HepG2 (cell line): ENCODE measurements at regions not wholly inside any gene's neighbourhood (a gene's known extent, or its start where the extent isn't known, plus 50 kb on each side); places are given as distances from the start of the nearest gene placed in this dataset.

ENCODE experiments used
- ATAC-seq: fragments of 200-7000 bp; cut with Tn5 transposase; 3 replicates; pipeline ENCODE4 v1.9.1; 2020; ENCODE audit warnings: mild to moderate bottlenecking, moderate library complexity
- BruUV-seq: library from RNA; stranded (reverse); fragments of 400-500 nt; replicated peaks from 2 replicates; lab custom pipeline; 2021; lab: Mats Ljungman, UMichigan
- CTCF ChIA-PET: fragments of 300-600 bp; formaldehyde crosslinking; extraction: SDS; loops from one replicate; lab custom pipeline; 2021; ENCODE audit warnings: low total read pairs, inconsistent platforms, low intra/inter-chr PET ratio; lab: Yijun Ruan, JAX
- POLR2A ChIA-PET: fragments of 350-600 bp; sonication (Branson Sonifier 250); formaldehyde crosslinking; loops from one replicate; lab custom pipeline; 2020; ENCODE audit warnings: antibody characterized with exemption, inconsistent platforms; lab: Yijun Ruan, JAX
- DNase-seq: peaks from one replicate; pipeline ENCODE4 v3.0.0-alpha.2; 2015; ENCODE audit warnings: low spot score
- FAIRE-seq: peaks from 3 replicates; lab custom pipeline; 2011; peaks lifted over from hg19 to GRCh38; lab: Jason Lieb, UNC
- H2AFZ ChIP-seq: one replicate; pipeline ENCODE4 v1.6.1; 2011; ENCODE audit warnings: low read length, inconsistent platforms
- H3K27ac ChIP-seq: fragments of 300-600 bp; 3 replicates; pipeline ENCODE4 v1.8.0; 2011; ENCODE audit warnings: mixed run types, mild to moderate bottlenecking, mixed read lengths, low read length, inconsistent platforms; ENCODE audit not compliant: insufficient read depth; ENCODE audit errors: extremely low read length
- H3K27me3 ChIP-seq, 2 experiments: fragments of 200-600 bp in 1 of 2; 2 replicates in 1 of 2; 3 replicates in 1 of 2; pipeline versions ENCODE4 v1.6.0 to v1.8.0; 2011; ENCODE audit warnings: low read length in 2 of 2, mild to moderate bottlenecking in 2 of 2, moderate library complexity in 2 of 2, inconsistent platforms in 1 of 2; ENCODE audit not compliant: insufficient read depth in 2 of 2, control insufficient read depth in 1 of 2
- H3K36me3 ChIP-seq, 2 experiments: fragments of 200-600 bp in 1 of 2; replicated peaks in 1 of 2; 2 replicates in 1 of 2; 3 replicates in 1 of 2; pipeline versions ENCODE4 v1.5.1 to v1.8.0; 2011; ENCODE audit warnings: low read length in 2 of 2, inconsistent platforms in 1 of 2; ENCODE audit not compliant: insufficient read depth in 2 of 2, control insufficient read depth in 1 of 2
- H3K4me1 ChIP-seq: 2 replicates; pipeline ENCODE4 v1.5.1; 2012; ENCODE audit warnings: low read length, inconsistent platforms; ENCODE audit not compliant: insufficient read depth
- H3K4me2 ChIP-seq: 2 replicates; pipeline ENCODE4 v1.6.0; 2011; ENCODE audit warnings: low read depth, low read length, inconsistent platforms
- H3K4me3 ChIP-seq, 3 experiments: fragments of 200-600 bp in 1 of 3; sonication (generic), shearing (Covaris generic) in 1 of 3; replicated peaks in 1 of 3; 2 replicates each; pipeline ENCODE4 v1.5.1; 2011 to 2016; ENCODE audit warnings: low read length in 3 of 3, inconsistent platforms in 2 of 3, low read depth in 2 of 3, mild to moderate bottlenecking in 2 of 3, control low read depth in 1 of 3, mixed read lengths in 1 of 3; ENCODE audit not compliant: insufficient read depth in 1 of 3
- H3K79me2 ChIP-seq: one replicate; pipeline ENCODE4 v1.6.1; 2011; ENCODE audit warnings: low read length, inconsistent platforms; ENCODE audit not compliant: insufficient read depth
- H3K9ac ChIP-seq: 2 replicates; pipeline ENCODE4 v1.6.0; 2011; ENCODE audit warnings: mild to moderate bottlenecking, low read depth, low read length, inconsistent platforms; ENCODE audit not compliant: insufficient read depth
- H3K9me3 ChIP-seq: 2 replicates; pipeline ENCODE4 v1.5.1; 2012; ENCODE audit warnings: mild to moderate bottlenecking, low read length
- H4K20me1 ChIP-seq: 2 replicates; pipeline ENCODE4 v1.6.0; 2011; ENCODE audit warnings: inconsistent platforms, mild to moderate bottlenecking, low read length, moderate library complexity; ENCODE audit not compliant: insufficient read depth
- ATRX ChIP-seq: sonication (generic); formaldehyde crosslinking; IDR thresholded peaks from 2 replicates; pipeline ENCODE4 v1.4.0; 2020; ENCODE audit warnings: missing genetic modification reagents, borderline replicate concordance
- FOXP1 ChIP-seq, 2 experiments: fragments of 450-650 bp in 1 of 2; IDR thresholded peaks; 2 replicates each; pipeline ENCODE4 v1.6.1; 2017 to 2018; ENCODE audit warnings: antibody characterized with exemption in 1 of 2
- JUND ChIP-seq: sonication (generic); formaldehyde crosslinking; IDR thresholded peaks from 2 replicates; pipeline ENCODE4 v1.8.0; 2022; ENCODE audit warnings: mild to moderate bottlenecking, missing genetic modification reagents
- KMT2A ChIP-seq: sonication (generic); formaldehyde crosslinking; IDR thresholded peaks from 2 replicates; pipeline ENCODE4 v1.4.0; 2020; ENCODE audit warnings: missing genetic modification reagents
- NFE2 ChIP-seq: sonication (generic); formaldehyde crosslinking; IDR thresholded peaks from 2 replicates; pipeline ENCODE4 v1.4.0; 2020; ENCODE audit warnings: missing genetic modification reagents
- NR3C1 ChIP-seq: sonication (generic); formaldehyde crosslinking; IDR thresholded peaks from 2 replicates; pipeline ENCODE4 v1.4.0; 2020; ENCODE audit warnings: missing genetic modification reagents
- RXRA ChIP-seq: sonication (generic); formaldehyde crosslinking; IDR thresholded peaks from 2 replicates; pipeline ENCODE4 v1.5.1; 2020; ENCODE audit warnings: missing genetic modification reagents
- TOE1 ChIP-seq: sonication (generic); formaldehyde crosslinking; IDR thresholded peaks from 2 replicates; pipeline ENCODE4 v1.4.0; 2020; ENCODE audit warnings: mild to moderate bottlenecking, missing genetic modification reagents
- TRIM24 ChIP-seq: sonication (generic); formaldehyde crosslinking; IDR thresholded peaks from 2 replicates; pipeline ENCODE4 v1.8.0; 2022; ENCODE audit warnings: mild to moderate bottlenecking, missing genetic modification reagents
- ZNF17 ChIP-seq: sonication (generic); formaldehyde crosslinking; IDR thresholded peaks from 2 replicates; pipeline ENCODE4 v1.5.0; 2020; ENCODE audit warnings: mild to moderate bottlenecking, missing genetic modification reagents
- ZNF230 ChIP-seq: sonication (generic); formaldehyde crosslinking; IDR thresholded peaks from 2 replicates; pipeline ENCODE4 v1.4.0; 2020; ENCODE audit warnings: mild to moderate bottlenecking, missing genetic modification reagents
- ZNF326 ChIP-seq: sonication (generic); formaldehyde crosslinking; IDR thresholded peaks from 2 replicates; pipeline ENCODE4 v1.4.0; 2020; ENCODE audit warnings: missing genetic modification reagents, borderline replicate concordance
- ZNF567 ChIP-seq: sonication (generic); formaldehyde crosslinking; IDR thresholded peaks from 2 replicates; pipeline ENCODE4 v1.8.1; 2023; ENCODE audit warnings: mild to moderate bottlenecking, missing genetic modification reagents, borderline replicate concordance
- ZNF768 ChIP-seq: sonication (generic); formaldehyde crosslinking; IDR thresholded peaks from 2 replicates; pipeline ENCODE4 v1.4.0; 2020; ENCODE audit warnings: missing genetic modification reagents
- WGBS: methylation state at CpG from one replicate; pipeline ENCODE4 v1.1.6; 2017; ENCODE audit warnings: low lambda C conversion rate; 5-methylcytosine and 5-hydroxymethylcytosine counted together
- in situ Hi-C: cut with HindIII; loops from 2 replicates; pipeline ENCODE4 v1.10.0; 2017; ENCODE audit warnings: low pct_unique_long_range_greater_than_20kb; ENCODE audit not compliant: extremely low pct_ligation_motif_present
- intact Hi-C: fragments of 100-400 bp; cut with micrococcal nuclease; formaldehyde crosslinking; loops from one replicate; pipeline ENCODE4 v1.10.0; 2022; ENCODE audit not compliant: unreplicated experiment
- TF ChIP-seq, protein P1 (sequence below): sonication (generic); formaldehyde crosslinking; IDR thresholded peaks from 2 replicates; pipeline ENCODE4 v1.4.0; 2020; ENCODE audit warnings: missing genetic modification reagents
- TF ChIP-seq, protein P2 (sequence below): sonication (generic); formaldehyde crosslinking; IDR thresholded peaks from 2 replicates; pipeline ENCODE4 v1.5.0; 2020; ENCODE audit warnings: mild to moderate bottlenecking, missing genetic modification reagents
- TF ChIP-seq, protein P3 (sequence below): IDR thresholded peaks from 2 replicates; pipeline ENCODE4 v1.6.1; 2016; ENCODE audit warnings: missing compliant biosample characterization, missing genetic modification reagents, borderline replicate concordance
- TF ChIP-seq, protein P4 (sequence below): sonication (generic); formaldehyde crosslinking; IDR thresholded peaks from 2 replicates; pipeline ENCODE4 v1.4.0; 2020; ENCODE audit warnings: missing genetic modification reagents, borderline replicate concordance

DNA sequence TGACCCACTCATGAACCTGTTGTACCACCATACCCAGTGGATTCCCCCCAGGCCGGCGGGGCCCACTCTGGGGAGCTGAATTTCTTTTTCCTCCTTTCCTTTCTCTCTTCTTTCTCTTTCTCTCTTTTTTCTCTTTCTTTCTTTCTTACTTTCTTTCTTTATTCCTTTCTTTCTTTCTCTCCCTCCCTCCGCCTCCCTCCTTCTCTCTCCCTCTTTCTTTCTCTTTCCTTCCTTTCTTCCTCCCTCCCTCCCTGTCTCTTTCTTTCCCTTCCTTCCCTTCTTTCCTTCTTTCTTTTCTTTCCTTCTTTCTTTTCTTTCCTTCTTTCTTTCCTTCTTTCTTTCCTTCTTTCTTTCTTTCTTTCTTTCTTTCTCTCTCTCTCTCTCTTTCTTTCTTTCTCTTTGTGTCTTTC, 327.7 kb downstream of the ZNF536 start:
- Histone ChIP-seq H2AFZ (no peak overlapping the region), H3K27me3 (no peaks in the 10 kb centered on the region), H3K36me3 (no peaks in the 10 kb centered on the region), H3K79me2 (no peaks in the 10 kb centered on the region), H3K27ac (no peak overlapping the region), H3K9ac (no peak overlapping the region), H3K4me1 (no peaks in the 10 kb centered on the region), H4K20me1 (no peaks in the 10 kb centered on the region), H3K4me2 (no peak overlapping the region), H3K9me3 (no peaks in the 10 kb centered on the region), H3K4me3 (no peak overlapping the region)
- no peak for ATAC-seq
- WGBS = 17% methylated on average over 3 of the region's 3 CpGs
- FAIRE-seq = no peak
- POLR2A ChIA-PET = no interaction called here
- intact Hi-C loops (no loop called here), in situ Hi-C loops (no loop called here)
- CTCF ChIA-PET = no interaction called here
- no peak for DNase-seq
- TF ChIP-seq ZNF326 (CRISPR knock-in tag) (no peak), TOE1 (CRISPR knock-in tag) (no peak), KMT2A (CRISPR knock-in tag) (no peak), ATRX (no peak), JUND (CRISPR knock-in tag) (no peak), NFE2 (CRISPR knock-in tag) (no peak), FOXP1 (IDR thresholded peaks at IDR 0.05) (no peak), FOXP1 (CRISPR knock-in tag; IDR thresholded peaks at IDR 0.05) (no peak), ZNF567 (no peak), TRIM24 (CRISPR knock-in tag) (no peak), ZNF17 (CRISPR knock-in tag) (no peak), ZNF768 (CRISPR knock-in tag) (no peak), NR3C1 (no peak), ZNF230 (CRISPR knock-in tag) (no peak), RXRA (CRISPR knock-in tag) (no peak)
- TF ChIP-seq, protein P1, sequence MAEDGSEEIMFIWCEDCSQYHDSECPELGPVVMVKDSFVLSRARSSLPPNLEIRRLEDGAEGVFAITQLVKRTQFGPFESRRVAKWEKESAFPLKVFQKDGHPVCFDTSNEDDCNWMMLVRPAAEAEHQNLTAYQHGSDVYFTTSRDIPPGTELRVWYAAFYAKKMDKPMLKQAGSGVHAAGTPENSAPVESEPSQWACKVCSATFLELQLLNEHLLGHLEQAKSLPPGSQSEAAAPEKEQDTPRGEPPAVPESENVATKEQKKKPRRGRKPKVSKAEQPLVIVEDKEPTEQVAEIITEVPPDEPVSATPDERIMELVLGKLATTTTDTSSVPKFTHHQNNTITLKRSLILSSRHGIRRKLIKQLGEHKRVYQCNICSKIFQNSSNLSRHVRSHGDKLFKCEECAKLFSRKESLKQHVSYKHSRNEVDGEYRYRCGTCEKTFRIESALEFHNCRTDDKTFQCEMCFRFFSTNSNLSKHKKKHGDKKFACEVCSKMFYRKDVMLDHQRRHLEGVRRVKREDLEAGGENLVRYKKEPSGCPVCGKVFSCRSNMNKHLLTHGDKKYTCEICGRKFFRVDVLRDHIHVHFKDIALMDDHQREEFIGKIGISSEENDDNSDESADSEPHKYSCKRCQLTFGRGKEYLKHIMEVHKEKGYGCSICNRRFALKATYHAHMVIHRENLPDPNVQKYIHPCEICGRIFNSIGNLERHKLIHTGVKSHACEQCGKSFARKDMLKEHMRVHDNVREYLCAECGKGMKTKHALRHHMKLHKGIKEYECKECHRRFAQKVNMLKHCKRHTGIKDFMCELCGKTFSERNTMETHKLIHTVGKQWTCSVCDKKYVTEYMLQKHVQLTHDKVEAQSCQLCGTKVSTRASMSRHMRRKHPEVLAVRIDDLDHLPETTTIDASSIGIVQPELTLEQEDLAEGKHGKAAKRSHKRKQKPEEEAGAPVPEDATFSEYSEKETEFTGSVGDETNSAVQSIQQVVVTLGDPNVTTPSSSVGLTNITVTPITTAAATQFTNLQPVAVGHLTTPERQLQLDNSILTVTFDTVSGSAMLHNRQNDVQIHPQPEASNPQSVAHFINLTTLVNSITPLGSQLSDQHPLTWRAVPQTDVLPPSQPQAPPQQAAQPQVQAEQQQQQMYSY = no peak
- TF ChIP-seq, protein P2, sequence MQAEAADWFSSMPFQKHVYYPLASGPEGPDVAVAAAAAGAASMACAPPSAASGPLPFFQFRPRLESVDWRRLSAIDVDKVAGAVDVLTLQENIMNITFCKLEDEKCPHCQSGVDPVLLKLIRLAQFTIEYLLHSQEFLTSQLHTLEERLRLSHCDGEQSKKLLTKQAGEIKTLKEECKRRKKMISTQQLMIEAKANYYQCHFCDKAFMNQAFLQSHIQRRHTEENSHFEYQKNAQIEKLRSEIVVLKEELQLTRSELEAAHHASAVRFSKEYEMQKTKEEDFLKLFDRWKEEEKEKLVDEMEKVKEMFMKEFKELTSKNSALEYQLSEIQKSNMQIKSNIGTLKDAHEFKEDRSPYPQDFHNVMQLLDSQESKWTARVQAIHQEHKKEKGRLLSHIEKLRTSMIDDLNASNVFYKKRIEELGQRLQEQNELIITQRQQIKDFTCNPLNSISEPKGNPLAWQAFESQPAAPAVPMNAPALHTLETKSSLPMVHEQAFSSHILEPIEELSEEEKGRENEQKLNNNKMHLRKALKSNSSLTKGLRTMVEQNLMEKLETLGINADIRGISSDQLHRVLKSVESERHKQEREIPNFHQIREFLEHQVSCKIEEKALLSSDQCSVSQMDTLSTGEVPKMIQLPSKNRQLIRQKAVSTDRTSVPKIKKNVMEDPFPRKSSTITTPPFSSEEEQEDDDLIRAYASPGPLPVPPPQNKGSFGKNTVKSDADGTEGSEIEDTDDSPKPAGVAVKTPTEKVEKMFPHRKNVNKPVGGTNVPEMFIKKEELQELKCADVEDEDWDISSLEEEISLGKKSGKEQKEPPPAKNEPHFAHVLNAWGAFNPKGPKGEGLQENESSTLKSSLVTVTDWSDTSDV = no peak
- TF ChIP-seq, protein P3, sequence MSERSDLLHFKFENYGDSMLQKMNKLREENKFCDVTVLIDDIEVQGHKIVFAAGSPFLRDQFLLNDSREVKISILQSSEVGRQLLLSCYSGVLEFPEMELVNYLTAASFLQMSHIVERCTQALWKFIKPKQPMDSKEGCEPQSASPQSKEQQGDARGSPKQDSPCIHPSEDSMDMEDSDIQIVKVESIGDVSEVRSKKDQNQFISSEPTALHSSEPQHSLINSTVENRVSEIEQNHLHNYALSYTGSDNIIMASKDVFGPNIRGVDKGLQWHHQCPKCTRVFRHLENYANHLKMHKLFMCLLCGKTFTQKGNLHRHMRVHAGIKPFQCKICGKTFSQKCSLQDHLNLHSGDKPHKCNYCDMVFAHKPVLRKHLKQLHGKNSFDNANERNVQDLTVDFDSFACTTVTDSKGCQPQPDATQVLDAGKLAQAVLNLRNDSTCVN = no peak
- TF ChIP-seq, protein P4, sequence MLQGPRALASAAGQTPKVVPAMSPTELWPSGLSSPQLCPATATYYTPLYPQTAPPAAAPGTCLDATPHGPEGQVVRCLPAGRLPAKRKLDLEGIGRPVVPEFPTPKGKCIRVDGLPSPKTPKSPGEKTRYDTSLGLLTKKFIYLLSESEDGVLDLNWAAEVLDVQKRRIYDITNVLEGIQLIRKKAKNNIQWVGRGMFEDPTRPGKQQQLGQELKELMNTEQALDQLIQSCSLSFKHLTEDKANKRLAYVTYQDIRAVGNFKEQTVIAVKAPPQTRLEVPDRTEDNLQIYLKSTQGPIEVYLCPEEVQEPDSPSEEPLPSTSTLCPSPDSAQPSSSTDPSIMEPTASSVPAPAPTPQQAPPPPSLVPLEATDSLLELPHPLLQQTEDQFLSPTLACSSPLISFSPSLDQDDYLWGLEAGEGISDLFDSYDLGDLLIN (CRISPR knock-in tag) = no peak
- BruUV-seq = no TSS peak
